ENCODE measurements at regions not wholly inside any gene's neighbourhood (a gene's known extent, or its start where the extent isn't known, plus 50 kb on each side); places are given as distances from the start of the nearest gene placed in this dataset.

- Histone ChIP-seq H3K9ac (ENCODE audit: low read length) (no peak overlapping the region), H3K27me3 (ENCODE audit: low read length) (no peaks in the 10 kb centered on the region), H3K36me3 (ENCODE audit: low read length) (no peaks in the 10 kb centered on the region), H3F3A (ENCODE audit: insufficient read depth) (no peaks in the 10 kb centered on the region), H4K20me1 (ENCODE audit: low read depth, low read length) (no peaks in the 10 kb centered on the region), H3K79me2 (ENCODE audit: insufficient read depth, low read length) (no peaks in the 10 kb centered on the region), H3K4me3 (ENCODE audit: insufficient read depth, low read length, poor library complexity, severe bottlenecking) (no peak overlapping the region), H3K4me2 (ENCODE audit: low read depth, low read length, poor library complexity, severe bottlenecking) (no peak overlapping the region), H3K27ac (ENCODE audit: low read depth, low read length) (no peak overlapping the region), H3K9me3 (ENCODE audit: insufficient read depth, low read length) (no peaks in the 10 kb centered on the region), H3K9me2 (replicated peaks; ENCODE audit: insufficient read depth, low read length) (no peaks in the 10 kb centered on the region), H2AFZ (ENCODE audit: low read depth, low read length, severe bottlenecking) (no peak overlapping the region)
- TF ChIP-seq EZH2phosphoT487 (conservative IDR thresholded peaks at IDR 0.05; ENCODE audit: low read length) (no peak), CTCF (IDR thresholded peaks at IDR 0.05; ENCODE audit: insufficient read depth, low read length, poor library complexity, severe bottlenecking) (no peak)
These were observed 101.8 kb downstream of the LRIG3 start for GRCh38 chr12:58818546-58818945.

GRCh38 chr12:58819345-58819744 is 101.0 kb downstream of the LRIG3 start:
- Histone ChIP-seq H3K9ac (ENCODE audit: low read length) (no peak overlapping the region), H3K9me2 (replicated peaks; ENCODE audit: insufficient read depth, low read length) (no peaks in the 10 kb centered on the region), H3F3A (ENCODE audit: insufficient read depth) (no peaks in the 10 kb centered on the region), H3K4me2 (ENCODE audit: low read depth, low read length, poor library complexity, severe bottlenecking) (no peak overlapping the region), H3K27me3 (ENCODE audit: low read length) (no peaks in the 10 kb centered on the region), H2AFZ (ENCODE audit: low read depth, low read length, severe bottlenecking) (no peak overlapping the region), H3K36me3 (ENCODE audit: low read length) (no peaks in the 10 kb centered on the region), H3K27ac (ENCODE audit: low read depth, low read length) (no peak overlapping the region), H3K79me2 (ENCODE audit: insufficient read depth, low read length) (no peaks in the 10 kb centered on the region), H4K20me1 (ENCODE audit: low read depth, low read length) (no peaks in the 10 kb centered on the region), H3K9me3 (ENCODE audit: insufficient read depth, low read length) (no peaks in the 10 kb centered on the region), H3K4me3 (ENCODE audit: insufficient read depth, low read length, poor library complexity, severe bottlenecking) (no peak overlapping the region)
- no peak for TF ChIP-seq CTCF (IDR thresholded peaks at IDR 0.05; ENCODE audit: insufficient read depth, low read length, poor library complexity, severe bottlenecking)
- no peak for TF ChIP-seq EZH2phosphoT487 (conservative IDR thresholded peaks at IDR 0.05; ENCODE audit: low read length)

GRCh38 chr12:58819985-58820384 is 100.3 kb downstream of the LRIG3 start:
- Histone ChIP-seq H3K27me3 (ENCODE audit: low read length) (no peaks in the 10 kb centered on the region), H3F3A (ENCODE audit: insufficient read depth) (no peaks in the 10 kb centered on the region), H3K9me3 (ENCODE audit: insufficient read depth, low read length) (no peaks in the 10 kb centered on the region), H2AFZ (ENCODE audit: low read depth, low read length, severe bottlenecking) (no peak overlapping the region), H3K9ac (ENCODE audit: low read length) (no peak overlapping the region), H3K4me2 (ENCODE audit: low read depth, low read length, poor library complexity, severe bottlenecking) (no peak overlapping the region), H4K20me1 (ENCODE audit: low read depth, low read length) (no peaks in the 10 kb centered on the region), H3K9me2 (replicated peaks; ENCODE audit: insufficient read depth, low read length) (no peaks in the 10 kb centered on the region), H3K79me2 (ENCODE audit: insufficient read depth, low read length) (no peaks in the 10 kb centered on the region), H3K4me3 (ENCODE audit: insufficient read depth, low read length, poor library complexity, severe bottlenecking) (no peak overlapping the region), H3K36me3 (ENCODE audit: low read length) (no peaks in the 10 kb centered on the region), H3K27ac (ENCODE audit: low read depth, low read length) (no peak overlapping the region)
- TF ChIP-seq EZH2phosphoT487 (conservative IDR thresholded peaks at IDR 0.05; ENCODE audit: low read length) (no peak), CTCF (IDR thresholded peaks at IDR 0.05; ENCODE audit: insufficient read depth, low read length, poor library complexity, severe bottlenecking) (no peak)
